Ovary (tissue), 7 donors: ENCODE measurements at regions not wholly inside any gene's neighbourhood (a gene's known extent, or its start where the extent isn't known, plus 50 kb on each side); places are given as distances from the start of the nearest gene placed in this dataset.

Source experiments
- DNase-seq, 5 donors: peaks; one replicate each; pipeline ENCODE4 v3.0.0-alpha.2; 2019 to 2020
- H3K27ac ChIP-seq, 2 donors: fragments of 200-600 bp; one replicate each; pipeline versions ENCODE4 v1.5.1 to v1.8.0; 2019 to 2022
- H3K27me3 ChIP-seq: fragments of 200-600 bp; one replicate; pipeline ENCODE4 v1.8.0; 2022
- H3K36me3 ChIP-seq: fragments of 200-600 bp; sonication (generic); one replicate; pipeline ENCODE4 v1.5.1; 2019
- H3K4me1 ChIP-seq: one replicate; pipeline ENCODE4 v1.8.1; 2013; ENCODE audit warnings: mild to moderate bottlenecking, moderate library complexity; ENCODE audit not compliant: insufficient read depth
- H3K4me3 ChIP-seq: fragments of 200-600 bp; sonication (generic); one replicate; pipeline ENCODE4 v1.5.1; 2017
- H3K9me3 ChIP-seq, 2 donors: fragments of 200-600 bp in 1 of 2; sonication (generic) in 1 of 2; one replicate each; pipeline versions ENCODE4 v1.5.1 to v1.8.1; 2013 to 2019; ENCODE audit warnings: mild to moderate bottlenecking in 1 of 2, moderate library complexity in 1 of 2
- EP300 ChIP-seq: sonication (generic); formaldehyde crosslinking; IDR thresholded peaks from one replicate; pipeline ENCODE4 v1.6.1; 2017; ENCODE audit warnings: antibody characterized with exemption
- POLR2A ChIP-seq: fragments of 450-650 bp; IDR thresholded peaks from one replicate; pipeline ENCODE4 v1.6.1; 2017; ENCODE audit warnings: antibody characterized with exemption, mild to moderate bottlenecking, moderate library complexity
- WGBS, 3 donors: extraction: QIAGEN DNeasy Blood & Tissue Kit in 1 of 3; methylation state at CpG; one replicate each; pipeline versions ENCODE4 v1.1.5 to v1.1.7; 2013 to 2017; 5-methylcytosine and 5-hydroxymethylcytosine counted together
- intact Hi-C, 4 donors: fragments of 100-400 bp; cut with DNase I; formaldehyde crosslinking; loops; one replicate each; pipeline versions ENCODE4 v1.11.0 to v1.15.1; 2022 to 2023
- TF ChIP-seq, protein P1 (sequence below), 3 donors: fragments of 450-650 bp in 2 of 3; fragments of 200-600 bp in 1 of 3; IDR thresholded peaks; one replicate each; pipeline versions ENCODE4 v1.5.1 to v1.8.0; 2016 to 2022; ENCODE audit warnings: antibody characterized with exemption in 3 of 3, mild to moderate bottlenecking in 1 of 3
- donor health status: DM: no; HTN: no; CAD: no; lungs with moderate emphysema.
- donor health status: DM: no; HTN: no; CAD: no.
- donor health status: Bipolar disorder and iron deficiency.
- donor health status: DM: no; HTN: no; CAD: no.
- donor health status: DM: yes; HTN: yes; CAD: no.

DNA sequence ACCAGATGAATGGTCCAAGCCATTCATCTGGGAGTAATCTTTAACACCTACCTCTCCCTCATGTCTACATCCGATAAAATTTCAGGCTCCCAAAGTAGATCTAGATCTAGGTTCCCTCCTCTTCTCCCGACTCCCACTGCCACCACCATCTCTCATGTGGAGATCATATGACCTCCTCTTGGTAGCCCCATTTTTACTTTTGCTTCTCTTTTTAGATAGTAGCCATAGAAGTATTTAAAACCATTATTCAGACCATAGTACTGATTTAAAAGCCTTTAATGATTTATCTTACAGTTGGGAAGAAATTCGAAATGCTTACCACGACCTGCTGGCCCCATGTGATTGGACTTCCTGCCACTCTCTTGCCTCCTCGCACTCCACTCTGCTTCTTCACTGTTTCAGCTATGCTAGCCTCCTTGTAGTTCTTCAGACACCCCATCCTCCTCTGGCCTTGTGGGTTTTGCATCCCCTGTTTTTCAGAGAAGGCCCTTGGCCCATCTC is 98.5 kb downstream of the RASSF10 start:
- H3K27ac ChIP-seq, result no peak overlapping the region
- no peaks in the 10 kb centered on the region for H3K9me3 ChIP-seq
- H3K4me1 ChIP-seq, result no peaks in the 10 kb centered on the region
- no peak for DNase-seq
- 61 to 73% (median 65%) methylated on average over 5 of the region's 5 CpGs for WGBS, 3 donors
- H3K36me3 ChIP-seq, result no peaks in the 10 kb centered on the region
- H3K4me3 ChIP-seq, result no peak overlapping the region
- intact Hi-C loops, result no loop called here
- no peaks in the 10 kb centered on the region for H3K27me3 ChIP-seq
- TF ChIP-seq POLR2A, result no peak
- TF ChIP-seq EP300, result no peak
- TF ChIP-seq, protein P1, sequence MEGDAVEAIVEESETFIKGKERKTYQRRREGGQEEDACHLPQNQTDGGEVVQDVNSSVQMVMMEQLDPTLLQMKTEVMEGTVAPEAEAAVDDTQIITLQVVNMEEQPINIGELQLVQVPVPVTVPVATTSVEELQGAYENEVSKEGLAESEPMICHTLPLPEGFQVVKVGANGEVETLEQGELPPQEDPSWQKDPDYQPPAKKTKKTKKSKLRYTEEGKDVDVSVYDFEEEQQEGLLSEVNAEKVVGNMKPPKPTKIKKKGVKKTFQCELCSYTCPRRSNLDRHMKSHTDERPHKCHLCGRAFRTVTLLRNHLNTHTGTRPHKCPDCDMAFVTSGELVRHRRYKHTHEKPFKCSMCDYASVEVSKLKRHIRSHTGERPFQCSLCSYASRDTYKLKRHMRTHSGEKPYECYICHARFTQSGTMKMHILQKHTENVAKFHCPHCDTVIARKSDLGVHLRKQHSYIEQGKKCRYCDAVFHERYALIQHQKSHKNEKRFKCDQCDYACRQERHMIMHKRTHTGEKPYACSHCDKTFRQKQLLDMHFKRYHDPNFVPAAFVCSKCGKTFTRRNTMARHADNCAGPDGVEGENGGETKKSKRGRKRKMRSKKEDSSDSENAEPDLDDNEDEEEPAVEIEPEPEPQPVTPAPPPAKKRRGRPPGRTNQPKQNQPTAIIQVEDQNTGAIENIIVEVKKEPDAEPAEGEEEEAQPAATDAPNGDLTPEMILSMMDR (IDR thresholded peaks at IDR 0.05), result no peak

DNA sequence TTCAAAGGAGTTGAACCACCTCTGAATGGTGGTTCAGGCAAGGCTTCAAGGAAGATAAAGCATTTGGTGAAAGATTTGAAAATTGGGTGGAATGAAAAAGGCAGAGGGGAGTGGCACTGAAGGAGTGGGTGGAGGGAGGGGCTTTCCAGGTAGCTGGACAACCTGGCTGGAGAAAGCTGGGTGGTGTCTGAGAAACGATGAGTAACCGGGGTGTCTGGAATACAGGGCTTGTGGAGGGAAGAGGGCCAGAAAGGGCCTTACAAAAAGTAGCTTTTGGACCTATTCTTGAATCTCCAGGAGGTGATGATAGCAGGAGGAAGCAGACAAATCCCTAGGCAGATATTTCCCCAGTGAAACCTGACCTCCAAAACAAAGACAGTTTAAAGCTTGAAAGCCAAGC is 99.3 kb downstream of the RASSF10 start:
- H3K27ac ChIP-seq, result no peak overlapping the region
- no peaks in the 10 kb centered on the region for H3K9me3 ChIP-seq
- H3K27me3 ChIP-seq, result no peaks in the 10 kb centered on the region
- WGBS, 3 donors, result 88 to 95% (median 93%) methylated on average over 2 of the region's 2 CpGs
- no peaks in the 10 kb centered on the region for H3K36me3 ChIP-seq
- no peak overlapping the region for H3K4me3 ChIP-seq
- intact Hi-C loops, result no loop called here
- TF ChIP-seq, protein P1 (IDR thresholded peaks at IDR 0.05), result no peak
- TF ChIP-seq POLR2A (no peak), EP300 (no peak)
- DNase-seq, result no peak
- no peaks in the 10 kb centered on the region for H3K4me1 ChIP-seq

DNA sequence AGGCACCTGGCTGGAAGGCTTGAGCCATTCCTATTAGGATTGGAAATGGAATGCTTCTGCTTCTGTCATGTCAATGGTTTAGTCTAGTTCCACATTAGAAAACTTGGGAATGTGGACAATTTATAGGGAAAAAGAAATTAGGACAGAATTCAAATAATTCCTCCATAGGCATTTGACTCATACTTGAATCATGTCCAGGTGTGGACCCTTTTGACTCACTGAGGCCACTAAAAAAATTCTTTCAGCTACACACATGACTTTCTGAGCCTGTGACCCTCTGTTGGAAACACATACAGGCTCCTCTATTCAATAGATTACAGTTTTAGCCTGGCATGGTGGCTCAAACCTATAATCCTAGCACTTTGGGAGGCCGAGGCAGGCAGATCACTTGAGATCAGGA is 100.5 kb downstream of the RASSF10 start:
- intact Hi-C loops, result no loop called here
- DNase-seq, result no peak
- Histone ChIP-seq H3K27ac (no peak overlapping the region), H3K9me3 (no peaks in the 10 kb centered on the region), H3K27me3 (no peaks in the 10 kb centered on the region), H3K4me1 (no peaks in the 10 kb centered on the region), H3K36me3 (no peaks in the 10 kb centered on the region), H3K4me3 (no peak overlapping the region)
- TF ChIP-seq, protein P1 (IDR thresholded peaks at IDR 0.05), result no peak
- no peak for TF ChIP-seq EP300
- TF ChIP-seq POLR2A, result no peak
- 81 to 96% (median 85%) methylated on average over 1 of the region's 1 CpG for WGBS, 3 donors

DNA sequence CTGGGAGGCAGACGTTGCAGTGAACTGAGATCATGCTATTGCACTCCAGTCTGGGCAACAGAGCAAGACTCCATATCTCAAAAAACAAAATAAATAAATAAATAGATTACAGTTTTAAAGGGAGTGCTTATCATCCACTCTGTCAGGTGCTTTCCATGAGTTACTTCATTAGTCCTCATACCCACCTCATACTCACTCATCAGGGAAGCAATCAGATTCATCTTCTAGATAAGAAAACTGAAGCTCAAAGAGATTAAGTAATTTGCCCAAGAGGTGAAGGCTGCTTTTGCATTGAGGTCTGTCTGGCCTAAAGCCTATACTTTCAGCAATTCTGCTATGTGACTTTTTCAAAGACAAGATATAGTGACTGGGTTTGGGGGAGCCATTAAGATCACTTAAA is 101.0 kb downstream of the RASSF10 start:
- no peak overlapping the region for H3K27ac ChIP-seq
- no peak for DNase-seq
- 73 to 98% (median 81%) methylated on average over 1 of the region's 1 CpG for WGBS, 3 donors
- no peak for TF ChIP-seq EP300
- TF ChIP-seq, protein P1 (IDR thresholded peaks at IDR 0.05), result no peak
- TF ChIP-seq POLR2A, result no peak
- no peaks in the 10 kb centered on the region for H3K4me1 ChIP-seq
- intact Hi-C loops, result no loop called here
- H3K36me3 ChIP-seq, result no peaks in the 10 kb centered on the region
- H3K9me3 ChIP-seq, result no peaks in the 10 kb centered on the region
- H3K27me3 ChIP-seq, result no peaks in the 10 kb centered on the region
- no peak overlapping the region for H3K4me3 ChIP-seq
